A673 (cell line): ENCODE measurements at regions not wholly inside any gene's neighbourhood (a gene's known extent, or its start where the extent isn't known, plus 50 kb on each side); places are given as distances from the start of the nearest gene placed in this dataset.

ENCODE experiments used
- EZH2 ChIP-seq: fragments of 200-600 bp; sonication (generic); IDR thresholded peaks from 2 replicates; pipeline ENCODE4 v1.6.1; 2017; ENCODE audit warnings: borderline replicate concordance, low read depth, mild to moderate bottlenecking, mixed read lengths, antibody characterized with exemption, low read length; ENCODE audit not compliant: poor library complexity, severe bottlenecking
- TF ChIP-seq, protein P1 (sequence below): fragments of 300-800, 200-600 bp; sonication (generic); conservative IDR thresholded peaks from 2 replicates; pipeline ENCODE4 v1.5.1; 2017; ENCODE audit warnings: low read depth, mild to moderate bottlenecking, antibody characterized with exemption, low read length, moderate library complexity, mixed read lengths

DNA sequence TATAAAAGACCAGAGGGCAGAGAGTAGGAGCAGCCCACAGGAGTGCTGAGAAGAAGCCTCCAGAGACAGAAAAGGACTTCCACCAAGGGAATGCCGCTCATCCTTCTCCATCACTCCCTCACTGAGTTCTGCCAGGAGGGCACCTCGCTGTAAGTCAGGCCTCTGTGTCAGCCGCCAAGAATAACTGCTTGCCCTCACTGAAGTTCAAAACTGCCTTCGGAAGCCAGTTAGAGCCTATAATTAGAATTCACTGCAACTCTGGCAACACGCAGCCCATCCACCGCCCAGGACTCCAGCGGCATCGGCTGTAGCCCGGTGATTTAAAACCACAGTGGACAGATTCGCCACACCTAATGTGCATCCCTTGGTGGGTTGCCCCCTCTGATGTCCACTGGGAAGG is 281.8 kb upstream of the ZNF507 start:
- TF ChIP-seq, protein P1, sequence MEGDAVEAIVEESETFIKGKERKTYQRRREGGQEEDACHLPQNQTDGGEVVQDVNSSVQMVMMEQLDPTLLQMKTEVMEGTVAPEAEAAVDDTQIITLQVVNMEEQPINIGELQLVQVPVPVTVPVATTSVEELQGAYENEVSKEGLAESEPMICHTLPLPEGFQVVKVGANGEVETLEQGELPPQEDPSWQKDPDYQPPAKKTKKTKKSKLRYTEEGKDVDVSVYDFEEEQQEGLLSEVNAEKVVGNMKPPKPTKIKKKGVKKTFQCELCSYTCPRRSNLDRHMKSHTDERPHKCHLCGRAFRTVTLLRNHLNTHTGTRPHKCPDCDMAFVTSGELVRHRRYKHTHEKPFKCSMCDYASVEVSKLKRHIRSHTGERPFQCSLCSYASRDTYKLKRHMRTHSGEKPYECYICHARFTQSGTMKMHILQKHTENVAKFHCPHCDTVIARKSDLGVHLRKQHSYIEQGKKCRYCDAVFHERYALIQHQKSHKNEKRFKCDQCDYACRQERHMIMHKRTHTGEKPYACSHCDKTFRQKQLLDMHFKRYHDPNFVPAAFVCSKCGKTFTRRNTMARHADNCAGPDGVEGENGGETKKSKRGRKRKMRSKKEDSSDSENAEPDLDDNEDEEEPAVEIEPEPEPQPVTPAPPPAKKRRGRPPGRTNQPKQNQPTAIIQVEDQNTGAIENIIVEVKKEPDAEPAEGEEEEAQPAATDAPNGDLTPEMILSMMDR = no peak
- no peak for TF ChIP-seq EZH2
